OCI-LY3 (cell line): ENCODE measurements at regions not wholly inside any gene's neighbourhood (a gene's known extent, or its start where the extent isn't known, plus 50 kb on each side); places are given as distances from the start of the nearest gene placed in this dataset.

Experiments used
- H2AFZ ChIP-seq: fragments of 200-600, 300-600 bp; shearing (Covaris generic); 2 replicates; pipeline ENCODE4 v1.6.0; 2014; ENCODE audit warnings: antibody characterized with exemption, low read depth, low read length
- H3K27ac ChIP-seq: fragments of 200-600, 300-600 bp; sonication (generic); 2 replicates; pipeline ENCODE4 v1.5.1; 2014; ENCODE audit warnings: mild to moderate bottlenecking, low read length, moderate library complexity, mixed read lengths
- H3K27me3 ChIP-seq: fragments of 200-600, 300-600 bp; sonication (generic); 2 replicates; pipeline ENCODE4 v1.6.1; 2014; ENCODE audit warnings: low read depth, low read length, mixed read lengths
- H3K36me3 ChIP-seq: fragments of 200-600, 300-600 bp; sonication (generic); replicated peaks from 2 replicates; pipeline ENCODE3; 2014; ENCODE audit warnings: low read depth, low read length, mixed read lengths
- H3K4me1 ChIP-seq: fragments of 300-600, 200-600 bp; sonication (generic); 2 replicates; pipeline ENCODE4 v1.6.1; 2014; ENCODE audit warnings: low read length, mixed read lengths
- H3K4me2 ChIP-seq: fragments of 200-600, 300-600 bp; sonication (generic); 2 replicates; pipeline ENCODE4 v1.6.1; 2014; ENCODE audit warnings: low read length, mixed read lengths
- H3K4me3 ChIP-seq: fragments of 300-600, 200-600 bp; sonication (generic); 2 replicates; pipeline ENCODE4 v1.5.1; 2014; ENCODE audit warnings: antibody characterized with exemption, mild to moderate bottlenecking, low read length, moderate library complexity
- H3K79me2 ChIP-seq: fragments of 300-600, 200-600 bp; shearing (Covaris generic); 2 replicates; pipeline ENCODE4 v1.6.1; 2014; ENCODE audit warnings: mild to moderate bottlenecking, low read length, mixed read lengths
- H3K9ac ChIP-seq: fragments of 300-600, 200-600 bp; shearing (Covaris generic); 2 replicates; pipeline ENCODE4 v1.6.0; 2014; ENCODE audit warnings: mild to moderate bottlenecking, low read length, moderate library complexity
- H3K9me3 ChIP-seq: fragments of 200-600, 300-600 bp; shearing (Covaris generic); 2 replicates; pipeline ENCODE4 v1.6.1; 2014; ENCODE audit warnings: low read length, mixed read lengths; ENCODE audit not compliant: insufficient read depth
- H4K20me1 ChIP-seq: fragments of 200-600, 300-600 bp; sonication (generic); 2 replicates; pipeline ENCODE4 v1.6.1; 2016; ENCODE audit warnings: low read length, mixed read lengths; ENCODE audit not compliant: insufficient read depth
- EZH2phosphoT487 ChIP-seq: fragments of 200-600 bp; shearing (Covaris generic); IDR thresholded peaks from 2 replicates; pipeline ENCODE4 v1.6.1; 2018; ENCODE audit warnings: antibody characterized with exemption, mixed run types, low read depth
- TF ChIP-seq, protein P1 (sequence below): fragments of 200-600, 300-600 bp; sonication (generic); IDR thresholded peaks from 2 replicates; pipeline ENCODE4 v1.5.1; 2014; ENCODE audit warnings: antibody characterized with exemption, low read length, low read depth

DNA sequence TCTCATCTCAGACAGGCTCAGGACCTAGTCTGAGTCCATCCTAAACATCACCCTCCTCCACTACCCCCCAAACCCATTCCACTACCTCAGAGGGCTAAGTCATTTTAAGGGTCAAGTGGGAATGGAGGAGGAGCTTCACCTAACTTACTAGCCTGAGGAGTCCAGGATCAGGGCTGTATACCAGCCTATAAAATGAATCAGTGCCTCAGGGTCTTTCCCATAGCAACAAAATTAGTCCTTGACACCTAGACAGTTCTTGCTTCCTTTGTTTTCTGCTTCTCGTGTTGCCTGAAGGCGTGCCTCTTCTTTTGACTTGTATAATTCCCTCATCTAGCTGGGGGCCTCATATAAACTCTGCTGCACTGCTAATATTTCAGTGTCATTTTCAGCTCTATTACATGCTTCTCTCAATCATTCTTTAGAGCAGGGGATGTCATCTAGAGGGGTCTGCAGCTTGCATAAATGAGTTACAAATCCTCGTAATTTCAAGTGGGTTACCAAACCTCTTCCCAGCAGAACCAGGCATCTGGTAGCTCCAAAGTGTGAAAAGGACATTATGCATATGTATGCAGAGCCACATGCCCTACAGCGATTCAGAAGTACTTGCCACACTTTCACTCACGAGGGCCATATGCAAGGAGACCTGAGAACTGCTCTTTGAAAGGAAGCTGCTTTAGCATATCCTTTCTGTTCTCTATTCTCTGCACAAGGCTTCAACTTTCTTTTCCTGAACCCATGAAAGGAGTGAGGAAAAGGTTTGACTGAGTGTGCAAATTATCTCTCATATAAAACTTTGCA is 311.7 kb upstream of the SEMA6D start:
- no peak overlapping the region for H3K27ac ChIP-seq
- H3K36me3 ChIP-seq: no peaks in the 10 kb centered on the region
- TF ChIP-seq, protein P1, sequence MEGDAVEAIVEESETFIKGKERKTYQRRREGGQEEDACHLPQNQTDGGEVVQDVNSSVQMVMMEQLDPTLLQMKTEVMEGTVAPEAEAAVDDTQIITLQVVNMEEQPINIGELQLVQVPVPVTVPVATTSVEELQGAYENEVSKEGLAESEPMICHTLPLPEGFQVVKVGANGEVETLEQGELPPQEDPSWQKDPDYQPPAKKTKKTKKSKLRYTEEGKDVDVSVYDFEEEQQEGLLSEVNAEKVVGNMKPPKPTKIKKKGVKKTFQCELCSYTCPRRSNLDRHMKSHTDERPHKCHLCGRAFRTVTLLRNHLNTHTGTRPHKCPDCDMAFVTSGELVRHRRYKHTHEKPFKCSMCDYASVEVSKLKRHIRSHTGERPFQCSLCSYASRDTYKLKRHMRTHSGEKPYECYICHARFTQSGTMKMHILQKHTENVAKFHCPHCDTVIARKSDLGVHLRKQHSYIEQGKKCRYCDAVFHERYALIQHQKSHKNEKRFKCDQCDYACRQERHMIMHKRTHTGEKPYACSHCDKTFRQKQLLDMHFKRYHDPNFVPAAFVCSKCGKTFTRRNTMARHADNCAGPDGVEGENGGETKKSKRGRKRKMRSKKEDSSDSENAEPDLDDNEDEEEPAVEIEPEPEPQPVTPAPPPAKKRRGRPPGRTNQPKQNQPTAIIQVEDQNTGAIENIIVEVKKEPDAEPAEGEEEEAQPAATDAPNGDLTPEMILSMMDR: no peak
- no peak overlapping the region for H3K9ac ChIP-seq
- H4K20me1 ChIP-seq: no peaks in the 10 kb centered on the region
- no peaks in the 10 kb centered on the region for H3K79me2 ChIP-seq
- H3K4me3 ChIP-seq: no peak overlapping the region
- no peak overlapping the region for H2AFZ ChIP-seq
- no peak overlapping the region for H3K4me2 ChIP-seq
- no peaks in the 10 kb centered on the region for H3K27me3 ChIP-seq
- H3K4me1 ChIP-seq: no peaks in the 10 kb centered on the region
- no peaks in the 10 kb centered on the region for H3K9me3 ChIP-seq

DNA sequence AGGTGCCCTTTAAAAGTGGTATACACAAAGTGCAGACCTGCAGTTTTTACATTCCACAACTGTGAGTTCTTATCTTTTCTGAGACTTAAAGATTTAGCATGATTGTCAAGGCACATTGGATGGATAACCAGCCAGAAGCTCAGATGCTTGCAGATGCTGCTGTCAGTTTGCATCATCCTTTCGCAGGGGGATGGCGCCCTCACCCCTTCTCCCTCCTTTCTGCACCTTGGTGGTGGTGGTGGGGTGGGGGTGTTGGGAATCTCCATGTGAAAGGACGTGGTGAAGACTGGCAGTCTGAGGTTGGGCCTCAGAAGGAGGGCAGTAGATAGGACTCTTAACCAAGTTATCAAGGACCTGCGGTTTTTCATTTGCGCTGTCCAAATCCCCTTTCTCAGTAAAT is 309.6 kb upstream of the SEMA6D start:
- Histone ChIP-seq H3K27me3 (no peaks in the 10 kb centered on the region), H3K9ac (no peak overlapping the region), H3K4me3 (no peak overlapping the region), H2AFZ (no peak overlapping the region), H3K79me2 (no peaks in the 10 kb centered on the region), H3K36me3 (no peaks in the 10 kb centered on the region), H3K4me1 (no peaks in the 10 kb centered on the region), H4K20me1 (no peaks in the 10 kb centered on the region), H3K27ac (no peak overlapping the region), H3K4me2 (no peak overlapping the region), H3K9me3 (no peaks in the 10 kb centered on the region)
- no peak for TF ChIP-seq EZH2phosphoT487
- TF ChIP-seq, protein P1: no peak

DNA sequence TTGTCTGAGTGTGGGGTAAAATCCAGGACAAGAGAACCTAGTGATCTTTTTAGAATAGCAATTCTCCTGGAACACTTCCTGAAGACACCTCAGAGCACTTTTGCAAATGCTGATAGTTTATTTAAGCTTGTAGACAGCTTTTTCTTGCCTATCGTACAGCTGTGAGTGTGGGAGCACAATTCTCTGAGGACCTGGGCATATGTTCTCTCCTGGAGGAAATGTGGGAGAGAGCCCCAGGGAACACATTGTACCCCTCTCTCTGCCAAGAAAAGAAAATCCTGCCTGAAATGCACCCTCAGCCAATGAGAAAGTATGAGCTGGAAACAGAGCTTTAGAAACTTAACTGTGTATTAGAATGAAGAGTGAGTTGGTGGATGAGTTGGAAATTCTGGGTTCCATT is 308.3 kb upstream of the SEMA6D start:
- no peaks in the 10 kb centered on the region for H3K36me3 ChIP-seq
- no peaks in the 10 kb centered on the region for H3K9me3 ChIP-seq
- no peaks in the 10 kb centered on the region for H3K27me3 ChIP-seq
- no peaks in the 10 kb centered on the region for H3K79me2 ChIP-seq
- H3K9ac ChIP-seq: no peak overlapping the region
- H3K27ac ChIP-seq: no peak overlapping the region
- H2AFZ ChIP-seq: no peak overlapping the region
- H3K4me3 ChIP-seq: no peak overlapping the region
- no peak overlapping the region for H3K4me2 ChIP-seq
- no peaks in the 10 kb centered on the region for H3K4me1 ChIP-seq
- TF ChIP-seq, protein P1: no peak
- no peak for TF ChIP-seq EZH2phosphoT487
- H4K20me1 ChIP-seq: no peaks in the 10 kb centered on the region

DNA sequence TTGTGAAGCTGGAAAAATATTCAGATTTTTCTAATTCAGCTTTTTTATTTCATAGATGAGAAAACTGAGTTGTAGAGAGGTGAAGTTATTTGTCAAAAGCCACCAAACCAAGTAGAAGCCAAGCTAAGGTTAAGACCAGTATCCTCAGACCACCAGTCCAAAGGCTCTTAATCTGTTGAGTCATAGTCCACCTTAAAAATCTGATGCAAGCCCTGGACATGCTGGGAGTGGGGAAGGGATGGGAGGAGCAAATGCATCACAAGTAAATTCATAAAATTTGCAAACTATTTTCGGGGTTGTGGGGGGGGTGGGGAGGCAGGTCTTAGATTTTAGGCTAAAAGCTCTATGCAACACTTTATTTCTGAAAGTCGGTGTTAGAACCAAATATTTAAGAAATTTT is 307.7 kb upstream of the SEMA6D start:
- H3K9ac ChIP-seq: no peak overlapping the region
- no peak for TF ChIP-seq EZH2phosphoT487
- TF ChIP-seq, protein P1: no peak
- H3K4me1 ChIP-seq: no peaks in the 10 kb centered on the region
- no peaks in the 10 kb centered on the region for H3K9me3 ChIP-seq
- no peaks in the 10 kb centered on the region for H3K79me2 ChIP-seq
- no peak overlapping the region for H2AFZ ChIP-seq
- H3K36me3 ChIP-seq: no peaks in the 10 kb centered on the region
- H3K4me3 ChIP-seq: no peak overlapping the region
- H3K27ac ChIP-seq: no peak overlapping the region
- H4K20me1 ChIP-seq: no peaks in the 10 kb centered on the region
- no peak overlapping the region for H3K4me2 ChIP-seq
- H3K27me3 ChIP-seq: no peaks in the 10 kb centered on the region
